ENCODE measurements at regions not wholly inside any gene's neighbourhood (a gene's known extent, or its start where the extent isn't known, plus 50 kb on each side); places are given as distances from the start of the nearest gene placed in this dataset.

DNA sequence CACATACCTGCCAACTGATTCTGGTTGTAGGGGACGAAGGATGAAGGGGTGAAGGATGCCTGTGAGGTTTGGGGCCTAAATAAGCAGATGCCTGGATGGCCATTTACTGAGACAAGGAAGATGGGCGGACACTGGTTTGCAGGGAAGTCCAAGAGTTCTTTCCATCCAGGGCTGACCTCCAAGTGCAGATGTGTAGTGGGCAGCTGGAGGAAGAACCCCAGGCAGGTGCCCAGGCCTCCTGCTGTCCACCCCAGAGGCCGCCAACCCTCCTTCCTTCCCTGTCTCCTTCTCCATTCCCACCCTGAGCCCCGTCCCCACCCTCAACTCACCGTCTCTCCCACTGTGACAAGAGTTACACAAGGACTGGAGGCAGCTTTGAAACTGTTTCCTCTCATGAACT lies 171.5 kb downstream of the KATNAL1 start:
- Histone ChIP-seq H3K36me3 (ENCODE audit: control insufficient read depth, insufficient read depth, low read length) (no peaks in the 10 kb centered on the region), H3K4me2 (ENCODE audit: extremely low read depth, insufficient read depth, low read length) (no peak overlapping the region), H3K9ac (ENCODE audit: insufficient read depth, low read length) (no peak overlapping the region), H3K79me2 (ENCODE audit: control insufficient read depth, insufficient read depth, low read length) (no peaks in the 10 kb centered on the region), H3K27ac (ENCODE audit: insufficient read depth, low read length) (no peak overlapping the region), H2AFZ (ENCODE audit: low read length) (no peak overlapping the region), H3K4me3 (replicated peaks in 1 of 4; ENCODE audit: control extremely low read depth in 1 of 4, insufficient read depth in 1 of 4, low read depth in 3 of 4, low read length in 4 of 4) (no peak overlapping the region), H4K20me1 (ENCODE audit: control insufficient read depth, extremely low read depth, insufficient read depth, low read length) (no peaks in the 10 kb centered on the region), H3K27me3 (ENCODE audit: control insufficient read depth, insufficient read depth, low read length) (no peaks in the 10 kb centered on the region), H3K4me1 (ENCODE audit: control insufficient read depth, extremely low read depth, insufficient read depth, low read length) (peaks cover 4% of the 10 kb centered on the region), H3K9me3 (ENCODE audit: control insufficient read depth, insufficient read depth, low read depth, low read length) (no peaks in the 10 kb centered on the region)
- no peak for DNase-seq (ENCODE audit: low read depth in 2 of 2)
- TF ChIP-seq EZH2 (IDR thresholded peaks at IDR 0.05; ENCODE audit: low read length, missing control alignments) = no peak
- TF ChIP-seq, protein P1, sequence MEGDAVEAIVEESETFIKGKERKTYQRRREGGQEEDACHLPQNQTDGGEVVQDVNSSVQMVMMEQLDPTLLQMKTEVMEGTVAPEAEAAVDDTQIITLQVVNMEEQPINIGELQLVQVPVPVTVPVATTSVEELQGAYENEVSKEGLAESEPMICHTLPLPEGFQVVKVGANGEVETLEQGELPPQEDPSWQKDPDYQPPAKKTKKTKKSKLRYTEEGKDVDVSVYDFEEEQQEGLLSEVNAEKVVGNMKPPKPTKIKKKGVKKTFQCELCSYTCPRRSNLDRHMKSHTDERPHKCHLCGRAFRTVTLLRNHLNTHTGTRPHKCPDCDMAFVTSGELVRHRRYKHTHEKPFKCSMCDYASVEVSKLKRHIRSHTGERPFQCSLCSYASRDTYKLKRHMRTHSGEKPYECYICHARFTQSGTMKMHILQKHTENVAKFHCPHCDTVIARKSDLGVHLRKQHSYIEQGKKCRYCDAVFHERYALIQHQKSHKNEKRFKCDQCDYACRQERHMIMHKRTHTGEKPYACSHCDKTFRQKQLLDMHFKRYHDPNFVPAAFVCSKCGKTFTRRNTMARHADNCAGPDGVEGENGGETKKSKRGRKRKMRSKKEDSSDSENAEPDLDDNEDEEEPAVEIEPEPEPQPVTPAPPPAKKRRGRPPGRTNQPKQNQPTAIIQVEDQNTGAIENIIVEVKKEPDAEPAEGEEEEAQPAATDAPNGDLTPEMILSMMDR (conservative IDR thresholded peaks at IDR 0.05 in 1 of 2, IDR thresholded peaks at IDR 0.05 in 1 of 2; ENCODE audit: low read depth in 1 of 2, low read length in 2 of 2) = no peak

DNA sequence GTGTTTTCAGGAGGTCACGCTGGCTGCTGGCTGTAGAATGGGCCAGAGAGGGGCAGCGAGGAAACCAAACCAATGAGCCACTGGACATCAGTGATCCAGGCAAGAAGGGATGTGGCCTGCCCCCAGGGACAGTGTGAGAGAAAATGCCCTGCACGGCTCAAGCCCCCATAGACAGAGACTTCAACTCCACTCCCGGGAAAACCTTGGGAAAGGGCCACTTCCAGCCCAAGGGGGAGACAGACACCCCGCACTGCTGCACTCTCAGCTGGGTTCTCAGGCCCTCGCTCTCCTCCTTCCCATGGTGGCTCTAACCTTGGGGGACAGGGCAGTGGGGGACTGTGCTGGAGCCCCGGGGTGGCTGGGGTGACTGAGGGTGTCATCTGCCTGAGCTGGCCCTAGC lies 172.0 kb downstream of the KATNAL1 start:
- Histone ChIP-seq H3K4me3 (replicated peaks in 1 of 4; ENCODE audit: control extremely low read depth in 1 of 4, insufficient read depth in 1 of 4, low read depth in 3 of 4, low read length in 4 of 4) (no peak overlapping the region), H4K20me1 (ENCODE audit: control insufficient read depth, extremely low read depth, insufficient read depth, low read length) (no peaks in the 10 kb centered on the region), H3K4me1 (ENCODE audit: control insufficient read depth, extremely low read depth, insufficient read depth, low read length) (peaks cover 4% of the 10 kb centered on the region), H3K4me2 (ENCODE audit: extremely low read depth, insufficient read depth, low read length) (no peak overlapping the region), H3K36me3 (ENCODE audit: control insufficient read depth, insufficient read depth, low read length) (no peaks in the 10 kb centered on the region), H2AFZ (ENCODE audit: low read length) (no peak overlapping the region), H3K27me3 (ENCODE audit: control insufficient read depth, insufficient read depth, low read length) (no peaks in the 10 kb centered on the region), H3K9me3 (ENCODE audit: control insufficient read depth, insufficient read depth, low read depth, low read length) (no peaks in the 10 kb centered on the region), H3K79me2 (ENCODE audit: control insufficient read depth, insufficient read depth, low read length) (no peaks in the 10 kb centered on the region), H3K9ac (ENCODE audit: insufficient read depth, low read length) (no peak overlapping the region), H3K27ac (ENCODE audit: insufficient read depth, low read length) (no peak overlapping the region)
- DNase-seq (ENCODE audit: low read depth in 2 of 2) = no peak
- TF ChIP-seq, protein P1 (conservative IDR thresholded peaks at IDR 0.05 in 1 of 2, IDR thresholded peaks at IDR 0.05 in 1 of 2; ENCODE audit: low read depth in 1 of 2, low read length in 2 of 2) = no peak
- TF ChIP-seq EZH2 (IDR thresholded peaks at IDR 0.05; ENCODE audit: low read length, missing control alignments) = no peak

DNA sequence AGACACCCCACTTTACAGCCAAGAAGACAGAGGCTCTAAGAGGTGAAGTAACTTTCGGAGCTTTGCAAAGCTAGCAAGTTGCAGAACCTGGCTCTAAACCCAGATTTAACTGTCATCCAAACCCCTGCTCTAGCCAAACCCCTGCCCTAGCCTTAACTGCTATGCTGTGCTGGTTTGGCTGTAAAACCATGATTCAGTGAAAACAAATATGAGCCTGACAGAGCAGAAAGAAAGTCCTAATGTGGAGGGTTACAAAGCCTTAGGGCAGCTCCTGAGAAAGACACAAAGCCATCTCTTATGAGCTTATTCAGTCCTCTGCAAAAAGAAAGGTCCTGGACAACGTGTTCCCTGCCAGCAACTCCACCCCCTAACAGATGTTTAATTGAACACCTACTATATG lies 172.8 kb downstream of the KATNAL1 start:
- Histone ChIP-seq H3K27me3 (ENCODE audit: control insufficient read depth, insufficient read depth, low read length) (no peaks in the 10 kb centered on the region), H2AFZ (ENCODE audit: low read length) (no peak overlapping the region), H3K9ac (ENCODE audit: insufficient read depth, low read length) (no peak overlapping the region), H3K4me2 (ENCODE audit: extremely low read depth, insufficient read depth, low read length) (no peak overlapping the region), H4K20me1 (ENCODE audit: control insufficient read depth, extremely low read depth, insufficient read depth, low read length) (no peaks in the 10 kb centered on the region), H3K36me3 (ENCODE audit: control insufficient read depth, insufficient read depth, low read length) (no peaks in the 10 kb centered on the region), H3K4me3 (replicated peaks in 1 of 4; ENCODE audit: control extremely low read depth in 1 of 4, insufficient read depth in 1 of 4, low read depth in 3 of 4, low read length in 4 of 4) (no peak overlapping the region), H3K4me1 (ENCODE audit: control insufficient read depth, extremely low read depth, insufficient read depth, low read length) (peaks cover 4% of the 10 kb centered on the region), H3K9me3 (ENCODE audit: control insufficient read depth, insufficient read depth, low read depth, low read length) (no peaks in the 10 kb centered on the region), H3K79me2 (ENCODE audit: control insufficient read depth, insufficient read depth, low read length) (no peaks in the 10 kb centered on the region), H3K27ac (ENCODE audit: insufficient read depth, low read length) (no peak overlapping the region)
- DNase-seq (ENCODE audit: low read depth in 2 of 2) = peak in 1 of 2 donors; percentile 35
- TF ChIP-seq, protein P1 (conservative IDR thresholded peaks at IDR 0.05 in 1 of 2, IDR thresholded peaks at IDR 0.05 in 1 of 2; ENCODE audit: low read depth in 1 of 2, low read length in 2 of 2) = no peak
- TF ChIP-seq EZH2 (IDR thresholded peaks at IDR 0.05; ENCODE audit: low read length, missing control alignments) = no peak

All from fibroblast of lung (primary cell).